ENCODE measurements at regions not wholly inside any gene's neighbourhood (a gene's known extent, or its start where the extent isn't known, plus 50 kb on each side); places are given as distances from the start of the nearest gene placed in this dataset.

- no peaks in the 10 kb centered on the region for H3K9me2 ChIP-seq (ENCODE audit: insufficient read depth)
- intact Hi-C loops (cut with micrococcal nuclease; ENCODE audit: unreplicated experiment): no loop called here
- H3K4me1 ChIP-seq (replicated peaks; ENCODE audit: insufficient read depth): peaks cover 32% of the 10 kb centered on the region
- no peak overlapping the region for H3K4me3 ChIP-seq
- H3K27me3 ChIP-seq (ENCODE audit: insufficient read depth, low read depth): no peaks in the 10 kb centered on the region
- 0 out of 2 replicates have a peak overlapping the region, but pooled peaks have one; percentile 26 for H3K27ac ChIP-seq
- H4K20me1 ChIP-seq (ENCODE audit: insufficient read depth): peaks cover 7% of the 10 kb centered on the region
- POLR2A ChIA-PET (ENCODE audit: unreplicated experiment): interaction anchor here (0.6 kb wide), 1 partner anchor 323 kb away, joined by 3 read pairs; no protein-coding TSS in a partner anchor
- H3K9me3 ChIP-seq (ENCODE audit: insufficient read depth, low read depth): no peaks in the 10 kb centered on the region
- 0 out of 2 replicates have a peak, but pooled peaks cover 7% of the 10 kb centered on the region for H3F3A ChIP-seq (ENCODE audit: insufficient read depth, low read depth)
- no peaks in the 10 kb centered on the region for H3K36me3 ChIP-seq (ENCODE audit: low read depth)
- BruUV-seq (replicated peaks): no TSS peak
- no peak overlapping the region for H2AFZ ChIP-seq
- DNase-seq: no peak
- H3K79me2 ChIP-seq (ENCODE audit: low read depth): peaks cover 100% of the 10 kb centered on the region
- peak overlapping the region; percentile 57 for H3K4me2 ChIP-seq
- CTCF ChIA-PET: no interaction called here
- no peak for TF ChIP-seq CTCF (conservative IDR thresholded peaks at IDR 0.05)
- no peak for TF ChIP-seq EZH2 (IDR thresholded peaks at IDR 0.05; ENCODE audit: low read depth)
These were observed 436.4 kb downstream of the SHQ1 start for GRCh38 chr3:72411843-72412242.

GRCh38 chr3:72411126-72411525 is 437.1 kb downstream of the SHQ1 start:
- Histone ChIP-seq H3K9me3 (ENCODE audit: insufficient read depth, low read depth) (no peaks in the 10 kb centered on the region), H2AFZ (no peak overlapping the region), H4K20me1 (ENCODE audit: insufficient read depth) (peaks cover 7% of the 10 kb centered on the region), H3K27ac (0 out of 2 replicates have a peak overlapping the region, but pooled peaks have one; percentile 26), H3K27me3 (ENCODE audit: insufficient read depth, low read depth) (no peaks in the 10 kb centered on the region), H3K36me3 (ENCODE audit: low read depth) (no peaks in the 10 kb centered on the region), H3K4me1 (replicated peaks; ENCODE audit: insufficient read depth) (peaks cover 32% of the 10 kb centered on the region), H3F3A (ENCODE audit: insufficient read depth, low read depth) (0 out of 2 replicates have a peak, but pooled peaks cover 7% of the 10 kb centered on the region), H3K79me2 (ENCODE audit: low read depth) (peaks cover 100% of the 10 kb centered on the region), H3K4me2 (peak overlapping the region; percentile 57), H3K4me3 (no peak overlapping the region), H3K9me2 (ENCODE audit: insufficient read depth) (no peaks in the 10 kb centered on the region)
- intact Hi-C loops (cut with micrococcal nuclease; ENCODE audit: unreplicated experiment): no loop called here
- no peak for DNase-seq
- ChIA-PET CTCF (no interaction called here), POLR2A (ENCODE audit: unreplicated experiment) (no interaction called here)
- no peak for TF ChIP-seq EZH2 (IDR thresholded peaks at IDR 0.05; ENCODE audit: low read depth)
- TF ChIP-seq CTCF (conservative IDR thresholded peaks at IDR 0.05): no peak
- no TSS peak for BruUV-seq (replicated peaks)

GRCh38 chr3:72408983-72409779 is 439.1 kb downstream of the SHQ1 start:
- H3K36me3 ChIP-seq (ENCODE audit: low read depth): no peaks in the 10 kb centered on the region
- H3K4me2 ChIP-seq: no peak overlapping the region
- H3K4me1 ChIP-seq (replicated peaks; ENCODE audit: insufficient read depth): peaks cover 32% of the 10 kb centered on the region
- intact Hi-C loops (cut with micrococcal nuclease; ENCODE audit: unreplicated experiment): no loop called here
- ChIA-PET POLR2A (ENCODE audit: unreplicated experiment) (no interaction called here), CTCF (no interaction called here)
- H3K27ac ChIP-seq: no peak overlapping the region
- peaks cover 97% of the 10 kb centered on the region for H3K79me2 ChIP-seq (ENCODE audit: low read depth)
- no TSS peak for BruUV-seq (replicated peaks)
- no peaks in the 10 kb centered on the region for H3K27me3 ChIP-seq (ENCODE audit: insufficient read depth, low read depth)
- H3K9me3 ChIP-seq (ENCODE audit: insufficient read depth, low read depth): no peaks in the 10 kb centered on the region
- H3K4me3 ChIP-seq: no peak overlapping the region
- H3F3A ChIP-seq (ENCODE audit: insufficient read depth, low read depth): 0 out of 2 replicates have a peak, but pooled peaks cover 7% of the 10 kb centered on the region
- peaks cover 7% of the 10 kb centered on the region for H4K20me1 ChIP-seq (ENCODE audit: insufficient read depth)
- TF ChIP-seq EZH2 (IDR thresholded peaks at IDR 0.05; ENCODE audit: low read depth) (no peak), CTCF (conservative IDR thresholded peaks at IDR 0.05) (no peak)
- no peak for DNase-seq
- no peaks in the 10 kb centered on the region for H3K9me2 ChIP-seq (ENCODE audit: insufficient read depth)
- H2AFZ ChIP-seq: no peak overlapping the region
